B cell (primary cell): ENCODE measurements at regions not wholly inside any gene's neighbourhood (a gene's known extent, or its start where the extent isn't known, plus 50 kb on each side); places are given as distances from the start of the nearest gene placed in this dataset.

Experiments used
- CTCF ChIP-seq: fragments of 200-600 bp; IDR thresholded peaks from one replicate; pipeline ENCODE4 v1.8.0; 2022; ENCODE audit warnings: antibody characterized with exemption, mild to moderate bottlenecking
- EZH2 ChIP-seq: IDR thresholded peaks from 2 replicates; pipeline ENCODE4 v1.6.1; 2012; ENCODE audit warnings: borderline replicate concordance, low read depth, mild to moderate bottlenecking, moderate library complexity, low read length; ENCODE audit not compliant: insufficient read depth, poor library complexity, severe bottlenecking

GRCh38 chr15:95296643-95297042, 1033.9 kb upstream of the NR2F2 start:
- TF ChIP-seq CTCF: no peak
- no peak for TF ChIP-seq EZH2
